T-helper 2 cell treated with Interferon-gamma antibody and Interleukin-4, amounts not matched to agents 100 ng/mL and 5 ng/mL, for 36 hours (primary cell): ENCODE measurements at regions not wholly inside any gene's neighbourhood (a gene's known extent, or its start where the extent isn't known, plus 50 kb on each side); places are given as distances from the start of the nearest gene placed in this dataset.

ENCODE experiments used
- intact Hi-C: fragments of 100-400 bp; cut with micrococcal nuclease; formaldehyde crosslinking; loops from one replicate; pipeline ENCODE4 v1.15.1; 2023

- intact Hi-C loops = no loop called here
Observed at GRCh38 chr20:11651138-11651537, 266.6 kb upstream of the BTBD3 start.

GRCh38 chr20:11651647-11652046 lies 266.0 kb upstream of the BTBD3 start:
- intact Hi-C loops = no loop called here

GRCh38 chr20:11652128-11652527 lies 265.6 kb upstream of the BTBD3 start:
- intact Hi-C loops = no loop called here

GRCh38 chr20:11654766-11655165 lies 262.9 kb upstream of the BTBD3 start:
- intact Hi-C loops = no loop called here

- intact Hi-C loops = no loop called here
Observed at GRCh38 chr20:11660673-11661072, 257.0 kb upstream of the BTBD3 start.

GRCh38 chr20:11671015-11671511 lies 246.6 kb upstream of the BTBD3 start:
- intact Hi-C loops = loop anchor here (10.0 kb wide), 1 partner anchor 1434 kb away; no protein-coding TSS in a partner anchor

GRCh38 chr20:11672959-11673358 lies 244.7 kb upstream of the BTBD3 start:
- intact Hi-C loops = loop anchor here (10.0 kb wide), 1 partner anchor 1432 kb away; no protein-coding TSS in a partner anchor

GRCh38 chr20:11675920-11676629 lies 241.6 kb upstream of the BTBD3 start:
- intact Hi-C loops = loop anchor here (10.0 kb wide), 1 partner anchor 1429 kb away; no protein-coding TSS in a partner anchor

GRCh38 chr20:11676630-11677287 lies 240.9 kb upstream of the BTBD3 start:
- intact Hi-C loops = loop anchor here (10.0 kb wide), 1 partner anchor 1428 kb away; no protein-coding TSS in a partner anchor

- intact Hi-C loops = loop anchor here (10.0 kb wide), 1 partner anchor 1427 kb away; no protein-coding TSS in a partner anchor
Observed at GRCh38 chr20:11677428-11677827, 240.3 kb upstream of the BTBD3 start.

GRCh38 chr20:11677836-11678235 lies 239.9 kb upstream of the BTBD3 start:
- intact Hi-C loops = loop anchor here (10.0 kb wide), 1 partner anchor 1427 kb away; no protein-coding TSS in a partner anchor

GRCh38 chr20:11682285-11682684 lies 235.4 kb upstream of the BTBD3 start:
- intact Hi-C loops = no loop called here

- intact Hi-C loops = no loop called here
Observed at GRCh38 chr20:11686195-11686594, 231.5 kb upstream of the BTBD3 start.

GRCh38 chr20:11686820-11687543 lies 230.7 kb upstream of the BTBD3 start:
- intact Hi-C loops = no loop called here

GRCh38 chr20:11687546-11688292 lies 230.0 kb upstream of the BTBD3 start:
- intact Hi-C loops = no loop called here

GRCh38 chr20:11689262-11689661 lies 228.4 kb upstream of the BTBD3 start:
- intact Hi-C loops = no loop called here

- intact Hi-C loops = no loop called here
Observed at GRCh38 chr20:11691766-11692165, 225.9 kb upstream of the BTBD3 start.

GRCh38 chr20:11692567-11692966 lies 225.1 kb upstream of the BTBD3 start:
- intact Hi-C loops = no loop called here

- intact Hi-C loops = no loop called here
Observed at GRCh38 chr20:11694467-11694866, 223.2 kb upstream of the BTBD3 start.

- intact Hi-C loops = no loop called here
Observed at GRCh38 chr20:11697055-11697454, 220.6 kb upstream of the BTBD3 start.

GRCh38 chr20:11697646-11698045 lies 220.0 kb upstream of the BTBD3 start:
- intact Hi-C loops = no loop called here
